Small intestine (tissue), 7 donors: ENCODE measurements at regions not wholly inside any gene's neighbourhood (a gene's known extent, or its start where the extent isn't known, plus 50 kb on each side); places are given as distances from the start of the nearest gene placed in this dataset.
"Not testable (repeated sequence)": the region's sequence is repeated elsewhere in the genome, so short reads cannot be mapped to it uniquely, and the experiment has no call there.

ENCODE experiments used
- DNase-seq, 2 donors: peaks; one replicate each; pipeline versions ENCODE4 v3.0.0 to v3.0.0-alpha.2; 2013
- FAIRE-seq: peaks from 2 replicates; lab custom pipeline; 2012; peaks lifted over from hg19 to GRCh38; lab: Jason Lieb, UNC
- H3K27ac ChIP-seq, 3 donors: one replicate each; pipeline ENCODE4 v1.5.1; 2013; ENCODE audit warnings: low read length in 2 of 3, mild to moderate bottlenecking in 2 of 3, control low read depth in 1 of 3, inconsistent platforms in 1 of 3, low read depth in 1 of 3, moderate library complexity in 1 of 3
- H3K27me3 ChIP-seq, 3 donors: one replicate each; pipeline ENCODE4 v1.6.1; 2013; ENCODE audit warnings: low read length in 3 of 3, inconsistent platforms in 1 of 3; ENCODE audit not compliant: control insufficient read depth in 3 of 3, insufficient read depth in 3 of 3
- H3K36me3 ChIP-seq, 3 donors: one replicate each; pipeline ENCODE4 v1.6.1; 2013; ENCODE audit warnings: low read length in 3 of 3, inconsistent platforms in 1 of 3, low read depth in 1 of 3, mild to moderate bottlenecking in 1 of 3, moderate library complexity in 1 of 3; ENCODE audit not compliant: control insufficient read depth in 3 of 3, insufficient read depth in 2 of 3
- H3K4me1 ChIP-seq, 3 donors: one replicate each; pipeline ENCODE4 v1.6.1; 2013; ENCODE audit warnings: low read length in 2 of 3, inconsistent platforms in 1 of 3, low read depth in 1 of 3, mild to moderate bottlenecking in 1 of 3, moderate library complexity in 1 of 3; ENCODE audit not compliant: control insufficient read depth in 3 of 3, insufficient read depth in 2 of 3
- H3K4me3 ChIP-seq, 3 donors: one replicate each; pipeline ENCODE4 v1.5.1; 2013; ENCODE audit warnings: low read length in 3 of 3, control low read depth in 1 of 3, inconsistent platforms in 1 of 3, low read depth in 1 of 3, mild to moderate bottlenecking in 1 of 3, moderate library complexity in 1 of 3
- H3K9me3 ChIP-seq, 2 donors: one replicate each; pipeline ENCODE4 v1.6.1; 2013; ENCODE audit warnings: low read depth in 1 of 2, low read length in 1 of 2; ENCODE audit not compliant: control insufficient read depth in 2 of 2, insufficient read depth in 1 of 2
- WGBS, 3 donors: extraction: QIAGEN DNeasy Blood & Tissue Kit; methylation state at CpG; one replicate each; pipeline ENCODE4 v1.1.7; 2013; 5-methylcytosine and 5-hydroxymethylcytosine counted together
- donor health status: healthy with polysubstance abuse.
- donor health status: control.
- donor health status: control.
- donor health status: Bipolar disorder and iron deficiency.
- donor health status: healthy.

GRCh38 chr11:87501388-87501787, 463.7 kb downstream of the TMEM135 start:
- Histone ChIP-seq H3K9me3 (no peaks in the 10 kb centered on the region), H3K4me1 (no peaks in the 10 kb centered on the region), H3K36me3 (no peaks in the 10 kb centered on the region), H3K27ac (no peak overlapping the region), H3K4me3 (no peak overlapping the region), H3K27me3 (no peaks in the 10 kb centered on the region)
- DNase-seq (no peak), FAIRE-seq (no peak)
- 58 to 73% (median 70%) methylated on average over 1 of the region's 1 CpG for WGBS, 3 donors

GRCh38 chr11:87494936-87495335, 457.2 kb downstream of the TMEM135 start:
- H3K9me3 ChIP-seq, H3K4me1 ChIP-seq, H3K4me3 ChIP-seq, H3K27me3 ChIP-seq, H3K36me3 ChIP-seq, FAIRE-seq, H3K27ac ChIP-seq, DNase-seq: not testable (repeated sequence)
- WGBS, 3 donors = 87 to 91% (median 89%) methylated on average over 3 of the region's 3 CpGs

- H3K4me3 ChIP-seq, FAIRE-seq, H3K36me3 ChIP-seq, DNase-seq, H3K4me1 ChIP-seq, H3K27ac ChIP-seq, H3K9me3 ChIP-seq, H3K27me3 ChIP-seq: not testable (repeated sequence)
- WGBS, 3 donors = 67 to 76% (median 68%) methylated on average over 7 of the region's 7 CpGs
Observed at GRCh38 chr11:87494026-87494425, 456.3 kb downstream of the TMEM135 start.

- H3K27ac ChIP-seq = no peak overlapping the region
- no peaks in the 10 kb centered on the region for H3K9me3 ChIP-seq
- no peaks in the 10 kb centered on the region for H3K36me3 ChIP-seq
- no peak overlapping the region for H3K4me3 ChIP-seq
- H3K4me1 ChIP-seq = no peaks in the 10 kb centered on the region
- no peaks in the 10 kb centered on the region for H3K27me3 ChIP-seq
- WGBS, 3 donors = 43 to 55% (median 51%) methylated on average over 4 of the region's 4 CpGs
- FAIRE-seq (no peak), DNase-seq (no peak)
Observed at GRCh38 chr11:87493516-87493915, 455.8 kb downstream of the TMEM135 start.

- no peaks in the 10 kb centered on the region for H3K36me3 ChIP-seq
- H3K9me3 ChIP-seq = no peaks in the 10 kb centered on the region
- DNase-seq = no peak
- no peak overlapping the region for H3K4me3 ChIP-seq
- no peak overlapping the region for H3K27ac ChIP-seq
- no peaks in the 10 kb centered on the region for H3K27me3 ChIP-seq
- no peak for FAIRE-seq
- 20 to 58% (median 38%) methylated on average over 3 of the region's 3 CpGs for WGBS, 3 donors
- H3K4me1 ChIP-seq = no peaks in the 10 kb centered on the region
Observed at GRCh38 chr11:87491381-87491780, 453.6 kb downstream of the TMEM135 start.

- Histone ChIP-seq H3K4me1 (no peaks in the 10 kb centered on the region), H3K9me3 (no peaks in the 10 kb centered on the region), H3K4me3 (no peak overlapping the region), H3K36me3 (no peaks in the 10 kb centered on the region), H3K27ac (no peak overlapping the region), H3K27me3 (no peaks in the 10 kb centered on the region)
- FAIRE-seq = no peak
- DNase-seq = no peak
Observed at GRCh38 chr11:87490671-87491070, 452.9 kb downstream of the TMEM135 start.

- 91 to 96% (median 95%) methylated on average over 3 of the region's 3 CpGs for WGBS, 3 donors
- H3K27me3 ChIP-seq = no peaks in the 10 kb centered on the region
- DNase-seq = no peak
- H3K27ac ChIP-seq = no peak overlapping the region
- H3K4me3 ChIP-seq = no peak overlapping the region
- H3K36me3 ChIP-seq = no peaks in the 10 kb centered on the region
- H3K4me1 ChIP-seq = no peaks in the 10 kb centered on the region
- no peak for FAIRE-seq
- no peaks in the 10 kb centered on the region for H3K9me3 ChIP-seq
Observed at GRCh38 chr11:87484566-87484965, 446.8 kb downstream of the TMEM135 start.

GRCh38 chr11:87477321-87477720, 439.6 kb downstream of the TMEM135 start:
- H3K27ac ChIP-seq = no peak overlapping the region
- no peaks in the 10 kb centered on the region for H3K9me3 ChIP-seq
- WGBS, 3 donors = 53 to 65% (median 55%) methylated on average over 2 of the region's 2 CpGs
- no peak overlapping the region for H3K4me3 ChIP-seq
- H3K4me1 ChIP-seq = no peaks in the 10 kb centered on the region
- no peaks in the 10 kb centered on the region for H3K36me3 ChIP-seq
- DNase-seq = no peak
- no peak for FAIRE-seq
- no peaks in the 10 kb centered on the region for H3K27me3 ChIP-seq

GRCh38 chr11:87473174-87473573, 435.4 kb downstream of the TMEM135 start:
- no peaks in the 10 kb centered on the region for H3K4me1 ChIP-seq
- H3K27ac ChIP-seq = no peak overlapping the region
- DNase-seq (no peak), FAIRE-seq (no peak)
- H3K4me3 ChIP-seq = no peak overlapping the region
- no peaks in the 10 kb centered on the region for H3K9me3 ChIP-seq
- 57 to 64% (median 61%) methylated on average over 1 of the region's 1 CpG for WGBS, 3 donors
- no peaks in the 10 kb centered on the region for H3K27me3 ChIP-seq
- H3K36me3 ChIP-seq = no peaks in the 10 kb centered on the region
